Dermis blood vessel endothelial cell (primary cell): ENCODE measurements at regions not wholly inside any gene's neighbourhood (a gene's known extent, or its start where the extent isn't known, plus 50 kb on each side); places are given as distances from the start of the nearest gene placed in this dataset.

Experiments
- DNase-seq: peaks from one replicate; pipeline ENCODE4 v3.0.0; 2010

- no peak for DNase-seq
Observed at GRCh38 chr7:155360495-155361345, 63.0 kb downstream of the INSIG1 start.

GRCh38 chr7:155361346-155361680 lies 63.6 kb downstream of the INSIG1 start:
- no peak for DNase-seq

- DNase-seq: no peak
Observed at GRCh38 chr7:155361947-155362346, 64.3 kb downstream of the INSIG1 start.

GRCh38 chr7:155362380-155363145 lies 64.9 kb downstream of the INSIG1 start:
- no peak for DNase-seq

- no peak for DNase-seq
Observed at GRCh38 chr7:155363146-155363539, 65.5 kb downstream of the INSIG1 start.

- DNase-seq: no peak
Observed at GRCh38 chr7:155363852-155364600, 66.3 kb downstream of the INSIG1 start.

- DNase-seq: no peak
Observed at GRCh38 chr7:155365146-155365874, 67.6 kb downstream of the INSIG1 start.

- no peak for DNase-seq
Observed at GRCh38 chr7:155368894-155369600, 71.4 kb downstream of the INSIG1 start.

GRCh38 chr7:155369766-155370165 lies 72.1 kb downstream of the INSIG1 start:
- no peak for DNase-seq

- no peak for DNase-seq
Observed at GRCh38 chr7:155371331-155371883, 73.7 kb downstream of the INSIG1 start.

GRCh38 chr7:155371884-155372781 lies 74.5 kb downstream of the INSIG1 start:
- no peak for DNase-seq

GRCh38 chr7:155372782-155373358 lies 75.2 kb downstream of the INSIG1 start:
- no peak for DNase-seq

GRCh38 chr7:155373359-155374273 lies 75.9 kb downstream of the INSIG1 start:
- peak; percentile 25 for DNase-seq

GRCh38 chr7:155374276-155375252 lies 76.9 kb downstream of the INSIG1 start:
- DNase-seq: no peak

GRCh38 chr7:155375337-155376277 lies 77.9 kb downstream of the INSIG1 start:
- no peak for DNase-seq

GRCh38 chr7:155377071-155377837 lies 79.6 kb downstream of the INSIG1 start:
- no peak for DNase-seq
